ENCODE measurements at regions not wholly inside any gene's neighbourhood (a gene's known extent, or its start where the extent isn't known, plus 50 kb on each side); places are given as distances from the start of the nearest gene placed in this dataset.

GRCh38 chr3:167885277-167885676 lies 149.8 kb downstream of the SERPINI1 start:
- no peaks in the 10 kb centered on the region for H3K79me2 ChIP-seq (ENCODE audit: low read length)
- no peaks in the 10 kb centered on the region for H3K9me2 ChIP-seq (replicated peaks; ENCODE audit: insufficient read depth, low read length)
- no peak overlapping the region for H3K9ac ChIP-seq (ENCODE audit: low read length)
- H3K9me3 ChIP-seq (replicated peaks; ENCODE audit: insufficient read depth, low read length) = no peaks in the 10 kb centered on the region
- TF ChIP-seq CTCF (IDR thresholded peaks at IDR 0.05; ENCODE audit: low read length) = no peak
- TF ChIP-seq EZH2 (optimal IDR thresholded peaks at IDR 0.05; ENCODE audit: low read depth, low read length) = no peak
- no peak for TF ChIP-seq EZH2phosphoT487 (IDR thresholded peaks at IDR 0.05; ENCODE audit: low read length)
- no peak overlapping the region for H3K4me3 ChIP-seq (ENCODE audit: low read length)
- no peak overlapping the region for H2AFZ ChIP-seq (ENCODE audit: low read length)
- no peak overlapping the region for H3K4me2 ChIP-seq (ENCODE audit: low read depth, low read length)
- H3K4me1 ChIP-seq (ENCODE audit: low read length) = no peaks in the 10 kb centered on the region
- H3F3A ChIP-seq (ENCODE audit: insufficient read depth, low read length) = no peaks in the 10 kb centered on the region
- H3K27me3 ChIP-seq (replicated peaks; ENCODE audit: insufficient read depth, low read length) = no peaks in the 10 kb centered on the region
- DNase-seq = no peak
- no peaks in the 10 kb centered on the region for H3K36me3 ChIP-seq (replicated peaks; ENCODE audit: insufficient read depth, low read length)
- H3K27ac ChIP-seq (ENCODE audit: low read length) = no peak overlapping the region
- no peaks in the 10 kb centered on the region for H4K20me1 ChIP-seq (ENCODE audit: insufficient read depth, low read length)

GRCh38 chr3:167884481-167884880 lies 149.0 kb downstream of the SERPINI1 start:
- TF ChIP-seq EZH2 (optimal IDR thresholded peaks at IDR 0.05; ENCODE audit: low read depth, low read length) (no peak), EZH2phosphoT487 (IDR thresholded peaks at IDR 0.05; ENCODE audit: low read length) (no peak), CTCF (IDR thresholded peaks at IDR 0.05; ENCODE audit: low read length) (no peak)
- Histone ChIP-seq H3K27ac (ENCODE audit: low read length) (no peak overlapping the region), H3K9me2 (replicated peaks; ENCODE audit: insufficient read depth, low read length) (no peaks in the 10 kb centered on the region), H3K9ac (ENCODE audit: low read length) (no peak overlapping the region), H3K79me2 (ENCODE audit: low read length) (no peaks in the 10 kb centered on the region), H3K4me2 (ENCODE audit: low read depth, low read length) (no peak overlapping the region), H3K4me1 (ENCODE audit: low read length) (no peaks in the 10 kb centered on the region), H3F3A (ENCODE audit: insufficient read depth, low read length) (no peaks in the 10 kb centered on the region), H3K27me3 (replicated peaks; ENCODE audit: insufficient read depth, low read length) (no peaks in the 10 kb centered on the region), H4K20me1 (ENCODE audit: insufficient read depth, low read length) (no peaks in the 10 kb centered on the region), H3K9me3 (replicated peaks; ENCODE audit: insufficient read depth, low read length) (no peaks in the 10 kb centered on the region), H2AFZ (ENCODE audit: low read length) (no peak overlapping the region), H3K4me3 (ENCODE audit: low read length) (no peak overlapping the region), H3K36me3 (replicated peaks; ENCODE audit: insufficient read depth, low read length) (no peaks in the 10 kb centered on the region)
- no peak for DNase-seq

GRCh38 chr3:167883452-167883851 lies 147.9 kb downstream of the SERPINI1 start:
- Histone ChIP-seq H2AFZ (ENCODE audit: low read length) (no peak overlapping the region), H4K20me1 (ENCODE audit: insufficient read depth, low read length) (no peaks in the 10 kb centered on the region), H3K4me3 (ENCODE audit: low read length) (no peak overlapping the region), H3K36me3 (replicated peaks; ENCODE audit: insufficient read depth, low read length) (no peaks in the 10 kb centered on the region), H3K4me2 (ENCODE audit: low read depth, low read length) (no peak overlapping the region), H3F3A (ENCODE audit: insufficient read depth, low read length) (no peaks in the 10 kb centered on the region), H3K79me2 (ENCODE audit: low read length) (no peaks in the 10 kb centered on the region), H3K4me1 (ENCODE audit: low read length) (no peaks in the 10 kb centered on the region), H3K27me3 (replicated peaks; ENCODE audit: insufficient read depth, low read length) (no peaks in the 10 kb centered on the region), H3K9me2 (replicated peaks; ENCODE audit: insufficient read depth, low read length) (no peaks in the 10 kb centered on the region), H3K27ac (ENCODE audit: low read length) (no peak overlapping the region), H3K9me3 (replicated peaks; ENCODE audit: insufficient read depth, low read length) (no peaks in the 10 kb centered on the region), H3K9ac (ENCODE audit: low read length) (no peak overlapping the region)
- TF ChIP-seq EZH2phosphoT487 (IDR thresholded peaks at IDR 0.05; ENCODE audit: low read length) = no peak
- TF ChIP-seq CTCF (IDR thresholded peaks at IDR 0.05; ENCODE audit: low read length) = no peak
- no peak for DNase-seq
